NCI-H2196 treated with DMSO at 0.1 percent for 48 hours (cell line): ENCODE measurements at regions not wholly inside any gene's neighbourhood (a gene's known extent, or its start where the extent isn't known, plus 50 kb on each side); places are given as distances from the start of the nearest gene placed in this dataset.

Source experiments
- DNase-seq: peaks from one replicate; lab custom pipeline; 2025; ENCODE audit not compliant: unreplicated experiment; lab: John Stamatoyannopoulos, UW

- no peak for DNase-seq
Observed at GRCh38 chr15:31455499-31455898, 128.9 kb downstream of the KLF13 start.

- DNase-seq: no peak
Observed at GRCh38 chr15:31456354-31457060, 129.9 kb downstream of the KLF13 start.

DNA sequence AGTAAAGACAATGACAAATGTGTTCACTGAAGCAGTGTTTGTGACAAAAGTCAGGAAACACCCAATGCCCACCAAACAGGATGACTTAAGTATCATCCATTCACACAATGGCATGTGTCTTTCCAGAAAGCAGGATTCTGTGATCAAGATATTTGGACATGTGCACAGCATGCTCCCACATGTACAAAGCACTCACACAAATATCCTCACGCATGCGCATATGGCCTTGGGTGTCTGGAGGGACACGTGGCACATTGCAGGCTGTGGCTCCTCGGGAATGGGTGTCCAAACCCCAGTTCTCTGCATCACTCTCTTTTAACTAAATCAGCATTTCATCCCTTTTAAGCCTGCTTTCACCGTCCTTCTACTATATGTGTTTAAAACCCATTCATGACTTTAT, 130.5 kb downstream of the KLF13 start:
- DNase-seq: no peak

DNA sequence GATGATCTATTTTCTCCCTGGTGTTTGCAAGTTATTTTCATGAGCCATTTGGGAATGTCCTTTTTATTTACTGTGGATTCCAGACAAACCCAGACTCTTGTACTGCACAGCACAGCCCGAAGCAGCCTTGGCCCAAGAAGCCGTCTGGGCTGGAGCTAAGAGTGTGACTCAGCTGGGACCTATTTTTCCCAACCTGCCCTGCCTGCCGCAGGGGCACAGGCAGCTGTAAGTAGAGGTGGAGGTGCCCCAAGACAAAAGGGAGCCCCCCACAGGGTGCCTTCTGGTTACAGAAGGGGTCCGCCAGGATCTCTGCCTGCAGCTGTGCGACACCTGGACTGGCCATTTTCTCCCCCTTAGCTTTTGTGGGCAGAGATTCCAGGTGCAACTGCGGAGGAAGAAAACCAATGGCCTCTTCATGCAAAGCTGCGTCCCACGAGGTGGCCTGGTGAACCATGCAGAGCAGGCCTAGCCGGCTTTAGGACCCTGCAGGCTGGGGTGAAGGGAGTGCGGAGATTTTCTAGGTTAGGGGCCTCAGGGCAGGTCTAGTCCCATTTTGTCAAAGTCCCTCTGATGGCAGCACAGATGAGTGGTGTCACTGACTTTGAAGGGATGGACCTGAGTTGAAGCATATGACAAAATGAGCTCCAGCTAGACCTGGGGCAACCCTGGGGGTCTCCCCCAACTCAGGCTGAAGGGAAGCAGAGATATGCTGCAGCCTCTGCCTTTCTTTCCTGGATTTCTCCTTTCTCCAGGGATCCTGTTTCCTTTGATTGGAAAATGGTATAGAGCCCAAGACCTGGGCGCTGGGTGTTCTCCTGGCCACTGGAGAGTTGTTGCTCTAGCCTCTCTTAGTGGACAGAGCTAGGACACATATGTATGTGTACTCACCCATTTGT, 131.2 kb downstream of the KLF13 start:
- DNase-seq: no peak

GRCh38 chr15:31458596-31459399, 132.2 kb downstream of the KLF13 start:
- no peak for DNase-seq

- no peak for DNase-seq
Observed at GRCh38 chr15:31459400-31459748, 132.7 kb downstream of the KLF13 start.

DNA sequence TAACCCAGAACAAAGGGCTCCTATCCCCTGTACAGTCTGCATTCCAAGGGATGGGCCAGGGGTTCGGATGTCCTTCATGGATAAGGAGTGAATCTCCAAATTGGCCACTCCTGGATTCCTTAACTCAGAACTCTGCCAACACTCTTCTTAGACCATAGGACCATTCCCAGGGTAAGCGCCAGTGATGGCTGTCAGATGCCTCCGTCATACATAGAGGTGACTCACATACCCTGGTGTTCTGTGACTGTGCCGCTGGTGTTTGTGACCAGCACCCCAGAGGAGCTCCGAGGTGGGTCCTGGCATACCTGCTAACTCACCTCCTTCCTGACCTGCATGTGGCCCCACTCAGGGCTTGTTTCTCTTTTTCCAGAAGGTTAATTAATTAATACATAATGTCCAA, 134.7 kb downstream of the KLF13 start:
- DNase-seq: no peak

- DNase-seq: no peak
Observed at GRCh38 chr15:31461911-31462480, 135.4 kb downstream of the KLF13 start.

GRCh38 chr15:31463521-31464102, 137.0 kb downstream of the KLF13 start:
- DNase-seq: no peak

DNA sequence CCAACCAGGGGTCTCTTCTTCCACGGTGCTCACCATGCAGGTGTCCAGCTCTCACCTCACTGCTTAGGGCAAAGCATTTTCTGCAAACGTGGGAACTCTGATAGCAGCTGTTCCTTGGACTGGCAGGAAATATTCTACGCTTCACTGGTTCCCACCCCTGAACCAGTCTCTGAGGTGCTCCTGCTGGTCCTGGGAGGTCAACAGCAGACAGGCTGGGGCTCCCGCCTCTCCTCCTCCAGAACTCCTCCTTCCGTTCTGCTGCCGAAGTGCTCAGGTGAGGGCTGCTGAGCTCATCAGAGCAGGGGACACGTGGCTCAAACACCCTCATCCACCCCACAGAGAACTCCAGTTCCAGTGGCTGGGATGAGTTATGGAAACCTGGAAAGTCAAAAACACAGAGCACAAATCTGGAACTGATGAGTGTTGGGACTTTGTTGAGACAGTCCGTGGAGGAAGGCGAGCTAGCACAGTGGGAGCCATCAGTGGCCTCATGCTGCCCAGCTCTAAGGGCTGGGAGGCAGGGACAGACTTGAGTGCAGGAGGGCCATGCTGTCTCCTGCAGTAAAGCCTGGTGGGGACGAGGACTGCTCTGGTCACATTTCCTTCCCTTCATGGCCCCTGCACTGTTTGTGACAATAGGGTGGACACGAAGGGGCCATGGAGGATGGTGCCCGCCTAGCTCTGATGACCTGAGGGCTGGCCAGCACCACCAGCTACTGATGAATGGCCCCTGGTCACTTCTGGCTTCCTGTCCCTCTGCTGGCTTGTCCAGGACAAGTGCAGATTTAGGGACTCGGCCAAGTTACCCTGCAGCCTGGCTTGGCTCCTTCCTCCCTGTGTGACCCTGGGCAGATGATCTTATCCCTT, 137.8 kb downstream of the KLF13 start:
- no peak for DNase-seq

- DNase-seq: no peak
Observed at GRCh38 chr15:31465083-31465955, 138.7 kb downstream of the KLF13 start.

- DNase-seq: no peak
Observed at GRCh38 chr15:31467361-31467760, 140.7 kb downstream of the KLF13 start.

GRCh38 chr15:31468911-31469785, 142.5 kb downstream of the KLF13 start:
- no peak for DNase-seq

DNA sequence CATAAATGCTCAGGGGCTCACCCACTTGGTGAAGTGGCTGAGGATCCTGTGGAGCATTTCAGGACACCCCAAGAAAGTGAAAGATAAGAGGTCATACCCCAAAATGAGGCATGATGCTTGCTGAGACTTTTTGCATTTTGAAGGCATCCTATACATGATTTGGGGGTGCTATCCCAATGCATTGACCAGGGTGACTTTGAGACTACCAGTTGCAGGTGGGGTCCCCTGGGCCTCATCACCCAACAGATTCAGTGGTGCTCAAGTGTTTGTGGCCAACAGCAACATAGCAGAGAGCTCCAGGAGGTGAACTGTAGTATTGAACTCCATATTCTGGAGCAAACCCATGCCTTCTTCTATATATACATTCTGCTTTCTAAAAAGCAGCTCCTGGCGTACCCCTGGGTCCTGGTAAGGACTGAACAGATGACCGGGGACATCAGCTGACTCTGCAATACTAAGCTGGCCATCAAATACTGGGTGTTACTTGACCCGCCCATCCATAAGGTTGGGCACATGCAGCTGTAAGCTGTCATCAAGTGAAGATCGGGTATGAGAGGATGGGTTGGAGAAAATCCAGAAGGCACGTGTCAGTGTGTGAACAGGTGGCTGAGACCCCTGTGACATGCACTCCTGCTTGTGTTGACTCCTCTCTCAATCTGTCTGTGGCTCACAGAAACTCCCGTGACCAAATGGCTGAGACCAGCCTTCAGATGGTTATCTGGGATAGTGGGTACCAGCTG, 143.3 kb downstream of the KLF13 start:
- no peak for DNase-seq

DNA sequence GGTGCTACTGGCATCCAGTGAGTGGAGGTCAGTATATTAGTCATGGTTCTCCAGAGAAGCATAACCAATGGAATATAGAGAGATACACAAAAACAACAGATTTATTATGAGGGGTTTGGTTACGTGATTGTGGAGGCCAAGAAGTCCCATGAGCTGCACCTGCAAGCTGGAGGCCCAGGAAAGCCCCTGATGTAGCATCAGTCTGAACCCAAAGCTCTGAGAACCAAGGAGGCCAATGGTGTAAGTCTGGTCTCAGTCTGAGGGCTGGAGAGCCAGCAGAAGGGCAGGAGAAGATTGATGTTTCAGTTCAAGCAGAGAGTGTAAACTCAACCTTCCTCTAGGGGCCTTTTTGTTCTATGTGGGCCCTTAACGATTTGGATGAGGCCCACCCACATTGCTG, 144.1 kb downstream of the KLF13 start:
- no peak for DNase-seq

GRCh38 chr15:31471731-31472430, 145.2 kb downstream of the KLF13 start:
- DNase-seq: no peak
